Right ventricle myocardium superior (tissue), 1 donor: ENCODE measurements at regions not wholly inside any gene's neighbourhood (a gene's known extent, or its start where the extent isn't known, plus 50 kb on each side); places are given as distances from the start of the nearest gene placed in this dataset.

Experiments
- ATAC-seq: fragments of 200-7000 bp; cut with Tn5 transposase; one replicate; pipeline ENCODE4 v1.9.1; 2020; ENCODE audit warnings: mild to moderate bottlenecking; ENCODE audit not compliant: poor library complexity
- DNase-seq: peaks from one replicate; pipeline ENCODE4 v3.0.0-alpha.2; 2020
- intact Hi-C: fragments of 100-400 bp; cut with DNase I; formaldehyde crosslinking; loops from one replicate; pipeline ENCODE4 v1.11.2; 2022
- donor health status: DM: no; HTN: yes; CAD: no; lungs with severe emphysema.

- intact Hi-C loops = no loop called here
- DNase-seq = no peak
- no peak for ATAC-seq
Observed at GRCh38 chr10:108753326-108753725, 1170.0 kb downstream of the XPNPEP1 start.

DNA sequence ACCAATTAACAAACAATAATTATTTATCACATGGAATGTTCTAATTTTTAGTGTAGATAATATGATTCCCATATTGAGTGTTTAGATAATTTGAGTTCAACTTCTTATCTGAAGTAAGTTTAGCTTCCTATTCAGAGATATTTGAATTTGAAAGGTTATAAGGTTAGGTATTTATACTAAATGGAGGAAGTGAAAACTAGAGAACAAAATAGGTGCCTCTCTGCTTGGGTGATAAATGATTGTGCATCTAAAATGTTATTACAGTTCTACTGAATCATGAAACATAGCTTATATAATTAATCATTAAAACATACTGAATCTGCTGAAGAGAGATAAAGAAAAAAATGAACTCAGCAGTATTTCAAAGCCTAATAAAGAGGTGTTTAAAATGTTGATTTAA, 1174.3 kb downstream of the XPNPEP1 start:
- ATAC-seq (no peak), DNase-seq (no peak)
- intact Hi-C loops = no loop called here

GRCh38 chr10:108736111-108736510, 1187.2 kb downstream of the XPNPEP1 start:
- DNase-seq = no peak
- intact Hi-C loops = no loop called here
- ATAC-seq = no peak

GRCh38 chr10:108735380-108735779, 1187.9 kb downstream of the XPNPEP1 start:
- ATAC-seq = no peak
- DNase-seq = no peak
- intact Hi-C loops = no loop called here

GRCh38 chr10:108721874-108722273, 1201.4 kb downstream of the XPNPEP1 start:
- DNase-seq (no peak), ATAC-seq (no peak)
- intact Hi-C loops = no loop called here

DNA sequence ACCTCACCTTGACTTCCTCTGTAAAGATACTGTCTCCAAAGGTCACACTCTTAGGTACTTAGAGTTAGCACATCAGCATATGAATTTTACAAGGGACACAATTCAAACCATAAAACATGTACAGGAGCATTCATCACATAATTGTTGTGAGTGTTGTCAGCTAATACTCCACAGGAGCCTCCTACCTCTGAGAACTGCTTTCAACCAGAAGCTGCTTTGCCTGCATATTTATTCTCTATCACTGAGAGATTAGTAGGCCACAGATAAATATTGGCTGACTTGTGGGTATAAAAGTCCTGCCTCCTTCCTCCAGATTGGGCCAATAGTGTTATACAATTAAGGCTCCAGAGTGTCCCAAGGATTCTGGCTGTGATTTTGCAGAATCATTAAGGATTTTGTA, 1207.0 kb downstream of the XPNPEP1 start:
- no peak for DNase-seq
- ATAC-seq = no peak
- intact Hi-C loops = no loop called here

GRCh38 chr10:108709927-108710722, 1213.2 kb downstream of the XPNPEP1 start:
- DNase-seq (no peak), ATAC-seq (no peak)
- intact Hi-C loops = no loop called here

GRCh38 chr10:108708363-108708762, 1214.9 kb downstream of the XPNPEP1 start:
- intact Hi-C loops = no loop called here
- no peak for DNase-seq
- no peak for ATAC-seq

DNA sequence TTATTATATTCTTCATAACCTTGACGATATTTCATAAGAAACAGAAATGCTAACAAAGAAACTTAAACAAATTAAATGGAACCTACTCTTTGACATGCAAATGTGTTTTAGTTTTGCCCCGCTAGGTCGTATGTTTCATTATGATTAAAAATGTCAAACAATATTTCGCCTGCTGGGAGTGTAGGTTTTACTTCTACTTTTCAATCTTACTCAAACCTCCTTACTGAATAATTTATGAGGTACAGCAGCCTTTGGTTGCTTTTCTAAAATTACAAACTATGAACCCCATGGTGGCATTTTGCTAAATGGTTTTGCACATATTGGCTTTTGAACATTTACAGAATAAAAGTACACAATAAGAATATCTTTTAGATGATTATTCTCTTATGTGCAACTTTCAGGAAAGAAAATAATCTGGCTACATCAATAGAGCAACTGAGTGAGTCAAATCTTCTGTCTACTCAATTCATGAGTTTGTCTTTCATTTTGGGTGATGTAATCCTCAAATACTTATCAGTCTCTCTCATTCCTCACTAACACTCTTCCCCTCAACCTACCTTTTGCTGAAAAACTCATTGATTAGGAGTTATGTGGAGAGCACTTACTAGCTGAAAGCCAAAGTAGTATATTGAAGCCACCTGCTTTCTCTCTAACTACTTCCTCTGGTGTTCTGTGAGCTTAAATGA, 1226.4 kb downstream of the XPNPEP1 start:
- DNase-seq (no peak), ATAC-seq (no peak)
- intact Hi-C loops = no loop called here

GRCh38 chr10:108691126-108691525, 1232.2 kb downstream of the XPNPEP1 start:
- DNase-seq = no peak
- ATAC-seq = no peak
- intact Hi-C loops = no loop called here

DNA sequence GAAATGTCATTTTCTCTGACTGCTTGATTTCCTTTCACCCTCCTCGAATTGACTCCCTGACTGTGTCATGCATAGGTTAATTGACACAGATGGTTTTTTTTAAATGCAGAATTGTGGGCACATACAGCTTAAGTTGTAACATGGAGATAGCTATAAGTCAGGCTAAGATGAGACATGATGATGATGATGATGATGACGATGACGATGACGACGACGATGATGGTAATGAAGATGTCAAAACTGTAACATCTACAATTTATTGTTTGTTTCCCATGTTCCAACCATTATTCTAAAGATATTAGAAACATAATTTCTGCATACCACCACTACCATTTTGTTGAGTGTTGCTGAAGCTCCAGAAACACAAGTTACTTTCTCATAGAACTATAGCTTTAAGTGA, 1232.8 kb downstream of the XPNPEP1 start:
- no peak for ATAC-seq
- DNase-seq = no peak
- intact Hi-C loops = no loop called here

- intact Hi-C loops = no loop called here
- DNase-seq (no peak), ATAC-seq (no peak)
Observed at GRCh38 chr10:108689891-108690290, 1233.4 kb downstream of the XPNPEP1 start.

GRCh38 chr10:108688314-108688713, 1235.0 kb downstream of the XPNPEP1 start:
- ATAC-seq (no peak), DNase-seq (no peak)
- intact Hi-C loops = no loop called here

DNA sequence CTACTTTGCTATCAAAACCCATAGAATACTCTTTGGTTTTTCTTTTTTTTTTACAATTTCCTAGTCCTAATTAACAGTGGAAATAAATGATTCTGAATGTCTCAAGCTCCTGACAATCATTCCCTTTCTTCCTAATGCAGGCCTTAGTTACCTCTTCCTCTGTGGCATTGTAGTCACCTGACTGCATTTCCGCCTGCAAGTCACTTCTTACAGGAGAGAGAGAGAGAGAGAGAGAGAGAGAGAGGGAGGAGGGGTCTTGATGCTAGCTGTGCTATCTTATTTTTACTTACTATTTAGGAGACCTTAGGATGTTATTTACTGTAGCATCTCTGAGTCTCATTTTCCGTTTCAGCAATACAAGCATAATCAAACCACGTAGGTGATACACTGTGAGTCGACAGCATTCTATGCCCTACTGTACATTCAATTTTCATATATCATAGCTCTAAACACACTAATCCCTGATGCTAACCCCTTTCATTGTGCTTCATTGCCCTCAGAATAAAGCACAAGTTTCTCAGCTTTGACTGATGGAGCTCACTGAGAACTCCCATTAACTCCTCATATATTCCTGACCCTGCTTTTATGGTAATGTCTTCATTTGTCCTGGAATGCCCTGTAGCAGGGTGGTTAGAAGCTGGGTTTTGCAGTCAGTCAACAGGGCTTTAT, 1237.3 kb downstream of the XPNPEP1 start:
- ATAC-seq (no peak), DNase-seq (no peak)
- intact Hi-C loops = no loop called here

GRCh38 chr10:108684431-108684830, 1238.9 kb downstream of the XPNPEP1 start:
- intact Hi-C loops = no loop called here
- ATAC-seq (no peak), DNase-seq (no peak)

DNA sequence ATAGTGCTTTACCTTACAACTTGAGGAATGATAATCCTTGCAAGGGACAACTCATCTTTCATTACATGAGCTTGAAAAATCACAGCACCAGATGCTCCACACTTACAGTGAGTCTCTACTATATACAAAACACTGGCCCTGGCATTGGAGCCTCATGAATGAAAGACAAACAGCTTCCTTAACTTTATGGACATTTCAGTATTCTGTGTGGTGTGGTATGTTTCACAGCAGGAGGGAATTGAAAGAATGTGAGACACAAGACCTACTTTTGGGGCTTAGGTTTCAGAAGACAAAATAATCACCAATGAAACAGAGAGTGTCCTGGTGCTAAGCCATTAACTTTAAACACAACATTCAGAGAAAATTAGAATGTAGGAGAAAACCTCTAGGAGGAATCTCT, 1249.6 kb downstream of the XPNPEP1 start:
- intact Hi-C loops = no loop called here
- no peak for DNase-seq
- ATAC-seq = no peak

DNA sequence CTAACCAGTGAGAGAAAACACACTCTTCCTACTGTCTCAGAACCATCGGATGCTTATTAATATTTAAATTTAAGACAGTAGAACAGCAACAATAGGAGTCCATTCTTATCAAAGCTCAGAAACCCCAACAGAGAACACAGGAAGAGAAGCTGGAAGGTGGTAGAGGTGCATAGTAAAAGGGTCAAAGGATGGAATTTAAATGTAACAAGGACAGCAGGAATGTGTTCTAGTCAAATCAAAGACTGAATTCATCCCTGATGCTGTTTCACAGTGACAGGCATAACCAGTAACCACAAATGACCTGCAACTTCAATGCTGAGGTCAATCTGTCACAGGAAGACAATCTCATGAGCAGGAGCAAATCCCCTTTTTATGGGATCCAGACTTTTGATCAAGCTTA, 1259.7 kb downstream of the XPNPEP1 start:
- intact Hi-C loops = no loop called here
- DNase-seq (no peak), ATAC-seq (no peak)

- intact Hi-C loops = no loop called here
- ATAC-seq = no peak
- DNase-seq = no peak
Observed at GRCh38 chr10:108662975-108663374, 1260.3 kb downstream of the XPNPEP1 start.

GRCh38 chr10:108655057-108655456, 1268.3 kb downstream of the XPNPEP1 start:
- intact Hi-C loops = no loop called here
- DNase-seq (no peak), ATAC-seq (no peak)

- intact Hi-C loops = no loop called here
- DNase-seq = no peak
- no peak for ATAC-seq
Observed at GRCh38 chr10:108653531-108653930, 1269.8 kb downstream of the XPNPEP1 start.
